ENCODE measurements at regions not wholly inside any gene's neighbourhood (a gene's known extent, or its start where the extent isn't known, plus 50 kb on each side); places are given as distances from the start of the nearest gene placed in this dataset.

DNA sequence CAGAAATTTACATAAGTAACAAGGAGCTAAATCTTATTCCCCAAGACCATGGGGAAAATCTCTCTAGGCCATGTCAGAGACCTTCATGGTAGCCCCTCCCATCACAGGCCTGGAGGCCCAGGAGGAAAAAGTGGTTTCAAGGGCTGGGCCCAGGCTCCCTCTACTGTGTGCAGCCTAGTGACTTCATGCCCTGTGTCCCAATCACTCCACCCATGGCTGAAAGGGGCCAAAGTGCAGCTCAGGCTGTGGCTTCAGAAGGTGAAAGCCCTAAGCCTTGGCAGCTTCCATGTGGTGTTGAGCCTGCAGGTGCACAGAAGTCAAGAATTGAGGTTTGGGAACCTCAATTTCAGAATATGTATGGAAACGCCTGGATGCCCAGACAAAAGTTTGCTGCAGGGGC, 1612.7 kb upstream of the SLC39A10 start:
- no peak for TF ChIP-seq POLR2A (IDR thresholded peaks at IDR 0.05; ENCODE audit: low read depth, low read length)
- no peak for TF ChIP-seq POLR2AphosphoS5 (IDR thresholded peaks at IDR 0.05; ENCODE audit: low read depth, low read length)
- TF ChIP-seq TAF1 (IDR thresholded peaks at IDR 0.05; ENCODE audit: borderline replicate concordance, low read depth, low read length): no peak

All from GM12892 (cell line).